Activated CD4-positive, alpha-beta T cell treated with anti-CD3 and anti-CD28 coated beads, Interleukin-2, amount 50 U/mL, for 4 hours (primary cell): ENCODE measurements at regions not wholly inside any gene's neighbourhood (a gene's known extent, or its start where the extent isn't known, plus 50 kb on each side); places are given as distances from the start of the nearest gene placed in this dataset.
"Not testable (repeated sequence)": the region's sequence is repeated elsewhere in the genome, so short reads cannot be mapped to it uniquely, and the experiment has no call there.

Experiments used
- DNase-seq, 2 experiments: peaks; one replicate each; pipeline ENCODE4 v3.0.0-alpha.2; 2020

- DNase-seq = no peak
Measured at GRCh38 chr12:90828621-90829020, 126.4 kb downstream of the CCER1 start.

GRCh38 chr12:90827567-90827966 lies 127.4 kb downstream of the CCER1 start:
- DNase-seq = no peak

GRCh38 chr12:90826036-90826435 lies 128.9 kb downstream of the CCER1 start:
- no peak for DNase-seq

- no peak for DNase-seq
Measured at GRCh38 chr12:90823859-90824258, 131.1 kb downstream of the CCER1 start.

GRCh38 chr12:90819709-90820108 lies 135.3 kb downstream of the CCER1 start:
- no peak for DNase-seq

- no peak for DNase-seq
Measured at GRCh38 chr12:90816353-90817089, 138.5 kb downstream of the CCER1 start.

GRCh38 chr12:90809940-90810339 lies 145.0 kb downstream of the CCER1 start:
- no peak for DNase-seq

- DNase-seq = no peak
Measured at GRCh38 chr12:90808568-90808967, 146.4 kb downstream of the CCER1 start.

- no peak for DNase-seq
Measured at GRCh38 chr12:90802727-90803126, 152.2 kb downstream of the CCER1 start.

GRCh38 chr12:90801776-90802175 lies 153.2 kb downstream of the CCER1 start:
- no peak for DNase-seq

- DNase-seq = no peak
Measured at GRCh38 chr12:90794212-90794611, 160.8 kb downstream of the CCER1 start.

- DNase-seq = not testable (repeated sequence)
Measured at GRCh38 chr12:90792718-90793117, 162.3 kb downstream of the CCER1 start.

- DNase-seq = no peak
Measured at GRCh38 chr12:90791445-90791844, 163.5 kb downstream of the CCER1 start.

- DNase-seq = no peak
Measured at GRCh38 chr12:90790747-90791146, 164.2 kb downstream of the CCER1 start.

- DNase-seq = no peak
Measured at GRCh38 chr12:90773491-90773890, 181.5 kb downstream of the CCER1 start.

GRCh38 chr12:90770861-90771260 lies 184.1 kb downstream of the CCER1 start:
- DNase-seq = no peak

- no peak for DNase-seq
Measured at GRCh38 chr12:90757957-90758356, 197.0 kb downstream of the CCER1 start.

- no peak for DNase-seq
Measured at GRCh38 chr12:90745211-90745610, 209.8 kb downstream of the CCER1 start.

- no peak for DNase-seq
Measured at GRCh38 chr12:90741611-90742010, 213.4 kb downstream of the CCER1 start.

GRCh38 chr12:90729736-90730135 lies 225.2 kb downstream of the CCER1 start:
- DNase-seq = no peak

GRCh38 chr12:90712671-90713070 lies 242.3 kb downstream of the CCER1 start:
- no peak for DNase-seq

- DNase-seq = no peak
Measured at GRCh38 chr12:90710711-90711110, 244.3 kb downstream of the CCER1 start.

- no peak for DNase-seq
Measured at GRCh38 chr12:90706036-90706435, 248.9 kb downstream of the CCER1 start.

- DNase-seq = no peak
Measured at GRCh38 chr12:90695415-90695814, 259.6 kb downstream of the CCER1 start.

- no peak for DNase-seq
Measured at GRCh38 chr12:90690120-90690519, 264.9 kb downstream of the CCER1 start.
